Caki2 (cell line): ENCODE measurements at regions not wholly inside any gene's neighbourhood (a gene's known extent, or its start where the extent isn't known, plus 50 kb on each side); places are given as distances from the start of the nearest gene placed in this dataset.

Experiments used
- DNase-seq: peaks from one replicate; pipeline ENCODE4 v3.0.0-alpha.2; 2015; ENCODE audit warnings: low read depth
- in situ Hi-C: cut with HindIII; loops from 2 replicates; pipeline ENCODE4 v1.10.0; 2016; ENCODE audit warnings: low sequenced_read_pairs, low pct_unique_long_range_greater_than_20kb, mixed read lengths

GRCh38 chr11:70742553-70743291 is 344.4 kb downstream of the CTTN start:
- in situ Hi-C loops, result no loop called here
- DNase-seq, result no peak

- in situ Hi-C loops, result no loop called here
- no peak for DNase-seq
Observed at GRCh38 chr11:70743329-70743728, 345.0 kb downstream of the CTTN start.

GRCh38 chr11:70743941-70744351 is 345.6 kb downstream of the CTTN start:
- DNase-seq, result no peak
- in situ Hi-C loops, result no loop called here

- no peak for DNase-seq
- in situ Hi-C loops, result no loop called here
Observed at GRCh38 chr11:70744396-70745185, 346.3 kb downstream of the CTTN start.

- no peak for DNase-seq
- in situ Hi-C loops, result no loop called here
Observed at GRCh38 chr11:70745451-70745850, 347.1 kb downstream of the CTTN start.

- no peak for DNase-seq
- in situ Hi-C loops, result no loop called here
Observed at GRCh38 chr11:70745941-70746340, 347.6 kb downstream of the CTTN start.

GRCh38 chr11:70746351-70746750 is 348.0 kb downstream of the CTTN start:
- in situ Hi-C loops, result no loop called here
- DNase-seq, result no peak

- no peak for DNase-seq
Observed at GRCh38 chr11:70747285-70747684, 349.0 kb downstream of the CTTN start.

GRCh38 chr11:70747921-70748320 is 349.6 kb downstream of the CTTN start:
- in situ Hi-C loops, result no loop called here
- DNase-seq, result no peak

More at GRCh38 chr11:70747285-70747684, 349.0 kb downstream of the CTTN start:
- in situ Hi-C loops, result no loop called here

GRCh38 chr11:70751142-70751734 is 352.9 kb downstream of the CTTN start:
- in situ Hi-C loops, result no loop called here
- peak; percentile 10 for DNase-seq

GRCh38 chr11:70755410-70756158 is 357.3 kb downstream of the CTTN start:
- peak; percentile 41 for DNase-seq
- in situ Hi-C loops, result no loop called here

GRCh38 chr11:70756341-70756740 is 358.0 kb downstream of the CTTN start:
- no peak for DNase-seq

GRCh38 chr11:70756756-70757155 is 358.4 kb downstream of the CTTN start:
- DNase-seq, result no peak
- in situ Hi-C loops, result no loop called here

More at GRCh38 chr11:70756341-70756740, 358.0 kb downstream of the CTTN start:
- in situ Hi-C loops, result no loop called here

GRCh38 chr11:70757241-70757640 is 358.9 kb downstream of the CTTN start:
- in situ Hi-C loops, result no loop called here
- DNase-seq, result no peak

- in situ Hi-C loops, result no loop called here
- DNase-seq, result no peak
Observed at GRCh38 chr11:70758206-70758605, 359.9 kb downstream of the CTTN start.

- in situ Hi-C loops, result no loop called here
- no peak for DNase-seq
Observed at GRCh38 chr11:70759846-70760245, 361.5 kb downstream of the CTTN start.

GRCh38 chr11:70760416-70761020 is 362.2 kb downstream of the CTTN start:
- in situ Hi-C loops, result no loop called here
- DNase-seq, result no peak
